CD4-positive, alpha-beta T cell treated with Interleukin-21 for 1 hour (primary cell): ENCODE measurements at regions not wholly inside any gene's neighbourhood (a gene's known extent, or its start where the extent isn't known, plus 50 kb on each side); places are given as distances from the start of the nearest gene placed in this dataset.
"Not testable (repeated sequence)": the region's sequence is repeated elsewhere in the genome, so short reads cannot be mapped to it uniquely, and the experiment has no call there.

Experiments
- DNase-seq: peaks from one replicate; pipeline ENCODE4 v3.0.0-alpha.2; 2020

DNA sequence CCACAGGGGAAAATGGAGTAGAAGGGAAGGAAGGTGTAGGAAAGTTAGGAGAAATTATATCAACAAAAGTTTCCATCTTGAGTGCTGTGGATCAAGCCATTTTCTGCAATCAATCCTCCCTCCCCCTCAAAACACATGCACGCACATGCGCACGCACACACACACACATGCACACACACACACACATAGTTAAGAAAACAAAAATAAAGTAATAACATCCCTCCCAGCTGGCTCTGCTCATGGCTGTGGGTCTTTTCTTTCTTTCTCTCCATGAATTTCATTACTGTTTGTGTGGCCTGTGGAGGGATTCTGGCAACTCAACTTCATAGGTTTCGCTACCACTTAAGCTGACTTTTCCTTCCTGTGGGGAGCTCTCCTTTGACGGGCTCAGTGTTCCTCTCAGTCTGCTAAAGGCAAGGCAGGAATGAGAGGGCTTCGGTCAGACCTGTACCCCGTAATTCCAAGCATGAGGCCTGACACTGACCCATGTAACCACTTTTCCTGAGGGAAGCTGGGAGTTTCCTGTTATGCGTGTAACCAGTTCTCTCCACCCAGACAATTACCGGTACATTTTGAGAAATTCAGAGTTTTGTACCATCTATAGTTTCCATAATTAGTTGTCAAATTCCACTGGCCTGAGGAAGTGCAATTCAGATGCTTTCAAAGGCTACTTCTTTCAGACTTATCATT lies 79.8 kb downstream of the ZNF92 start:
- no peak for DNase-seq

DNA sequence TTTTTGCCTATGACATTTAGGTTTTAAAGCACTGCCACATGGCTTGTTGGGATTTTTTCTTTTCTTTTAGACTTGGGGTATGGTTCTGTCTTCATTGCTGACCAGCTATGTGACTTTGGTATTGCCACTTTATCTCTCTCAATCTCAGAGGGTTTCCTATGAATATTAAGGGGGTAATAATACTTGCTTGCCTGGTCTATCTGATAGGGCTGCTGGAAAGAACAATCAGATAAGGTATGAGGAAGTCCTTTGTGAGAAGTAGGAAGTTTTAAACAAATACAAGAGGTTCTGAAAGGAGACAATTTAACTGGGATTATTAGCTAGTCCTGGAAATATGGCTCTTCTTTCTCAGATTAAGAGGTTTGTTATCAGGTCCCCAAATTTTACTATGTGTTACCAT lies 80.8 kb downstream of the ZNF92 start:
- no peak for DNase-seq

GRCh38 chr7:65455050-65455449 lies 81.4 kb downstream of the ZNF92 start:
- DNase-seq = not testable (repeated sequence)

DNA sequence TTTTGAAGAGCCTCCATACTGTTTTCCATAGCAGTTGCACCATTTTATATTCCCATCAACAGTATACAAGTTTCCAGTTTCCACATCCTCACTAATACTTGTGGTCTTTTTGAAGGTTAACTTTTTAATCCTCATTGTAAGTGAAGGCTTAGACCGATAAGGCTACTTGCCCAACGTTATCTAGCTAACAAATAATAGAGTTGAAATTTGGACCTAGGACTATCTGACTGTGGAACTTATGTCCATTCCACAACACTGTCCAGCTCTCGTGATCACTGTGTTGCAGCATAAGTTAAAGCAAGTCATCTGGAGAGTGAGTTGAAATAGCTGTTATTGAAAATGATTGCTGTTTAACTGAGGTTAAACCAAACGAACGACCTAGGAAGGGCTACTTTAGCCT lies 84.0 kb downstream of the ZNF92 start:
- DNase-seq = no peak

GRCh38 chr7:65459438-65459837 lies 85.8 kb downstream of the ZNF92 start:
- no peak for DNase-seq

DNA sequence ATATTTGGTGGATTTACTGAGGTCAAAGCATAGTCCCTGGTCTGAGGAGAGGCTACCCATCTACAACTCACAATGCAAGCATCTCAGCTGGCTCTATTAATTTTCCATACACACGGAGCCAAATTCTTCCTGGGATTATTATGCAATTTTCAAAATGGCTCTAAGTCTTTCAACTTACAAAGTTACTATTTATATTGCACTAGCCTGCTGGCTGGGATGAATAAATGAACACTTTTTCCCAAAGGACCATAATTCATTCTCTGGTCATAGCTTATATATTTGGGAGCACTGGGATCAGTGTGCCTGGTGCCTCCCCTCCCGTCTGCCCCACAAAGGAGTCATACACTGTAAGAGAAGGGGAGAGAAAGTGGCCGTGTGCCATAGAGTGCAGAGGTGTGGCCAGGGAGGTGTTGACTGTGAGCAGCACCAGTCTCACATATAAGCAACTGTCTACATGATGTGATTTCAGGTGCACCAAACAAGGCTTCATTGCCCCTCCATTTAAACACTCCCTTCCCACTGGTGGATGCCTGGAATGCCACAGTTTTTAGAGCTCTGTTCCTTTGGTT lies 88.6 kb downstream of the ZNF92 start:
- DNase-seq = no peak

DNA sequence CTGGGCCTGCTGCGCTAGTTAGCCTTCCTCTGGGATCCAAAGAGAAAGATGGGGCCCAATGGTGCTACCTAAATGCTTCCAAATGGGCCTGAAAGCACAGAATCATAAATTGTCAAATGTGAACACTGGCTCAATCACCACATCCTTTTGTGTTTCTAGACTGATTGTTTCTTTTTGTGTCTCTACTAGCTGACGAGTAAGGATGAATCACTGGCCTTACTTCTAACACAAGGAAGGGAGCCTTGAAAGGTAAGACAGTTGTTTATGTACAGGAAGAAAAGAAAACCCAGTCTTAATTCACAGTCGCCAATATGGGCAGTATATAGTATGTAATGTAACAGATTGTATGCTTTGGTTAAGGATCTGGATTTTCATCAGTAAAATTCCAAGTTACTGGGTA lies 89.5 kb downstream of the ZNF92 start:
- no peak for DNase-seq

DNA sequence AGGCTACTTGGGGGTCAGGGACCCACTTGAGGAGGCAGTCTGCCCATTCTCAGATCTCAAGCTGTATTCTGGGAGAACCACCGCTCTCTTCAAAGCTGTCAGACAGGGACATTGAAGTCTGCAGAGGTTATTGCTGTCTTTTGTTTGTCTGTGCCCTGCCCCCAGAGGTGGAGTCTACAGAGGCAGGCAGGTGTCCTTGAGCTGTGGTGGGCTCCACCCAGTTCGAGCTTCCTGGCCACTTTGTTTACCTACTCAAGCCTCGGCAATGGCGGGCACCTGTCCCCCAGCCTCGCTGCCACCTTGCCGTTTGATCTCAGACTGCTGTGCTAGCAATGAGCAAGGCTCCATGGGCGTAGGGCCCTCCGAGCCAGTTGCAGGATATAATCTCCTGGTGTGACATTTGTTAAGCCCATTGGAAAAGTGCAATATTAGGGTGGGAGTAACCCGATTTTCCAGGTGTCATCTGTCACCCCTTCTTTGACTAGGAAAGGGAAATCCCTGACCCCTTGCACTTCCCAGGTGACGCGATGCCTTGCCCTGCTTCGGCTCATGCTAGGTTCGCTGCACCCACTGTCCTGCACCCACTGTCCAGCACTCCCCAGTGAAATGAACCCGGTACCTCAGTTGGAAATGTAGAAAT lies 96.4 kb downstream of the ZNF92 start:
- not testable (repeated sequence) for DNase-seq

GRCh38 chr7:65471587-65471986 lies 97.9 kb downstream of the ZNF92 start:
- DNase-seq = no peak

- no peak for DNase-seq
Measured at GRCh38 chr7:65475040-65475726, 101.5 kb downstream of the ZNF92 start.

DNA sequence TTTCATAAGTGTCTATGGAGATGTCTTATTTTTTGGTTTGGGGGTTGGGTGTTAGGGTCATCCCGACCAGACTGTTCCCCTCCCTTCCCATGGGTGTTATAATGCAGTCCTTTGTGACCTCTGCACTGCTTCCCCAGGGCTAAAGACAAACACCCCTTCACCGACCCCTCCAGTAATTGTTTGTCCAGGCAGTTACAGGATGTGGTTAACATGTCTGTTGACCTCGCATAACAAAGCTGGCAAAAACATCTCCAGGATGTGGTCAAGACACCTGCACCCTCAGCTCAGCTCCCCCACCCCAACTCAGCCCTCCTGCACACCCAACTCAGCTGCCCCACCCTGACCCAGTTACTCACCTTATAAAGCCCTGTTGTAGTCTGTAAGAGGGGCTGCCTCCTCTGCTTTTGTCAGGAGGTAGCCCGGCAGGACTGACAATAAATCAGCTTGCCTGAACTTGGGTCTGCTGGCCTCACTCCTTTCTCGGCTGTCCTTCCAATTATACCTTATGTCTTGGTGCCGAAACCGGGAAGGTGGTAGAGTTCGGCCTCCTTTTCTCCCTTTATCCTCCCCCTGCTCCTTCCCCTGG lies 102.2 kb downstream of the ZNF92 start:
- DNase-seq = peak; percentile 54

DNA sequence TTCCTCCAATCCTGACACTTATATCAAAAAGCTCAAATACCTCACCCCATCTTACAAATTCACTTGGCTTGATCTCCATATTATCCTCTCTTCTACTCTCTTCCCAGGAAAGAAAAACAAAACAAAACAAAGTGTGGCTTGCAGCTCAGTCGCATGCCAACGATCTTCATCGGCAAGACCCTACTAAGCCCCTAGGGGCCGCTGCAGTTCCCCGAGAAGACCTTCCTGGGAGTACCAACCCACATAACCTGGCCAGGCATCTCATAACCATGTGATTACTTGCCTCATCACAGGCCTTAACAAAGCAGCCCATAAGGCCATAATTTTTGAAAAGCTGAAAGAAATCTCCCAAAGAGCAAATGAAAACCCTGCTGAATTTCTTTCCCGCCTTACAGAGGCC lies 103.7 kb downstream of the ZNF92 start:
- DNase-seq = no peak

- no peak for DNase-seq
Measured at GRCh38 chr7:65489260-65489767, 115.7 kb downstream of the ZNF92 start.

DNA sequence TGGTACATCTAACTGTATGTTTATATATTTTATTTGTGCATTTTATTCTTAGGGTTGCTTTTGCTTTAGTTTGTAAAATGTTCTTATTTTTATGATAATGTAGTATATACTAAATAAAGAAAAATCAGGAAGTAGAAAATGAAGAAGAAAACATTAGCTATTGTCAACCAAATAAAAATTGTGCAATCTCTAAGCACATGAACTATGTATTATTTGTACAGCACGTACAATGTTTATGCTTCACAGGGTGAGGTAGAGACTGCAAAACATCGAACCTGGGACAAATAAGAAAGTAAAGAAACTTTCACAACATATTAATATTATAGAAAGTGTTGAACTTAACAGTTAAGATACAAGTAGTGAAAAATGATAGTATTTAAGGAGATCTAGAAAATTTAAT lies 123.0 kb downstream of the ZNF92 start:
- DNase-seq = not testable (repeated sequence)

- DNase-seq = no peak
Measured at GRCh38 chr7:65503434-65504152, 129.9 kb downstream of the ZNF92 start.

- DNase-seq = not testable (repeated sequence)
Measured at GRCh38 chr7:65504504-65505319, 131.1 kb downstream of the ZNF92 start.

DNA sequence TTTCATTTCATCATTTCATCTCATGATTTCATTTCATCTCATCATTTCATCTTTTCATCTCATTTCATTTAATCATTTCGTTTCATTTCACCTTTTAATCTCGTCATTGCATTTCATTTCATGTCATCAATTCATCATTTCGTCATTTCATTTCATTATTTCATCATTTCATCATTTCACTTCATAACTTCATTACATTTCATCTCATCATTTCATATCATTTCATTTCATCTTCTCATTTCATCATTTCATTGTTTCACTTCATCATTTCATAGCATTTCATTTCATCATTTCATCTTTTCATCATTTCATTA lies 131.6 kb downstream of the ZNF92 start:
- not testable (repeated sequence) for DNase-seq

GRCh38 chr7:65508581-65509367 lies 135.1 kb downstream of the ZNF92 start:
- not testable (repeated sequence) for DNase-seq

DNA sequence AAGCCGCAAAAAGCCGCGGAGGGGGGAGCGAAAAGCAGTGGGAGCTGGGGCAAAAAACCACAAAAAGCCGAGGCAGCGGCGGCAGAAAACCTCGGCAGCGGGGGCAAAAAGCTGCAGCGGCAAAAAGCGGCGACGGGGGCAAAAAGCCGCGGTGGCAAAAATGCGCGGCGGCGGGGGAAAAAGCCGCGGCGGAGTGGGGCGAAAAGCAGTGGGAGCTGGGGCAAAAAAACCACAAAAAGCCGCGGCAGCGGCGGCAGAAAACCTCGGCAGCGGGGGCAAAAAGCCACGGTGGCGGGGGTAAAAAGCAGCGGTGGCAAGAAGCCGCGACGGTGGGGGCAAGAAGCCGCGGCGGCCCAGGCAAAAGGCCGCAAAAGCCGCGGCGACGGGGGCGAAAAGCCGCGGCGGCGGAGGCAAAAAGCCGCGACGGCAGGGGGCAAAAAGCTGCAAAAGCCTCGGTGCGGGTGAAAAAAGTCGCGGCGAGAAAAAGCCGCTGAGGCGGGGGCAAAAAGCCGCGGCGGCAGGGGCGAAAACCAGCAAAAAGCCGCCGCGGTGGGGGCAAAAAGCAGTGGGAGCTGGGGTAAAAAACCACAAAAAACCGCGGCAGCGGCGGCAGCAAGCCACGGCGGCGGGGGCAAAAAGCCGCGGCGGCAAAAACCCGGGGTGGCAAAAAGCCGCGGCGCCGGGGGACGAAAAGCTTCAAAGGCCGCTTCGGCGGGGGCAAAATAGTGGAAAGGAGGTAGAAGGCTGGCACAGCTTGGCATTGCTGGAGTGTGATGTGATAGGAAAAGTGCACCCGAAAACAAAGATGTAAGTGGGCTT lies 135.9 kb downstream of the ZNF92 start:
- DNase-seq = peak; percentile 18

GRCh38 chr7:65510187-65510538 lies 136.5 kb downstream of the ZNF92 start:
- not testable (repeated sequence) for DNase-seq
